SKM-1 treated with dmso at 0.1 percent for 144 hours (cell line): ENCODE measurements at regions not wholly inside any gene's neighbourhood (a gene's known extent, or its start where the extent isn't known, plus 50 kb on each side); places are given as distances from the start of the nearest gene placed in this dataset.
A peak's percentile ranks its signal among the peaks of the same experiment; 100 is the strongest.
"Not testable (repeated sequence)": the region's sequence is repeated elsewhere in the genome, so short reads cannot be mapped to it uniquely, and the experiment has no call there.

ENCODE experiments used
- DNase-seq: peaks from one replicate; lab custom pipeline; 2025; ENCODE audit not compliant: unreplicated experiment; lab: John Stamatoyannopoulos, UW

GRCh38 chr10:20512631-20513030, 384.5 kb downstream of the NEBL start:
- DNase-seq: no peak

- no peak for DNase-seq
Measured at GRCh38 chr10:20508921-20509320, 388.2 kb downstream of the NEBL start.

GRCh38 chr10:20502903-20503585, 394.1 kb downstream of the NEBL start:
- DNase-seq: no peak

GRCh38 chr10:20494474-20494873, 402.6 kb downstream of the NEBL start:
- no peak for DNase-seq

GRCh38 chr10:20492447-20492846, 404.7 kb downstream of the NEBL start:
- peak; percentile 3 for DNase-seq

- no peak for DNase-seq
Measured at GRCh38 chr10:20489961-20490360, 407.1 kb downstream of the NEBL start.

DNA sequence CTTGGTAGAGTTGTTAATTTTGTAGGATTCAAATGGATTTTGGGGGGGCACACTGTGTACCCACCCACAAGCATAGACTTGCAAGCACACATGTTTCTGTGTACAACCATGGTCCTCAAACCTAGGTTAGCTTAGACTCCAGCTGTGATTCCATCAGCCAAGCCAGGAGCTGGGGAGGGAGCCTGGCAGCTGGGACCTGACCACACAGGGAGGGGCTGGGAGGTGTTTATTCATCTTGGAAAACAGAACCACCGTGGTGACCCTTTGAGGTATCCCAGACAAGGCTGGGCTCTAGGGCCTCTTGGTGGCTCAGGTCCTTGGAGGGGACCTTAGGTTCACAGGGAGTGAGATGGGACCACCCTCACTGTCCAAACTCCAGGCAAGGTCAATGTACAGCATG, 410.3 kb downstream of the NEBL start:
- DNase-seq: no peak

- no peak for DNase-seq
Measured at GRCh38 chr10:20485554-20485953, 411.6 kb downstream of the NEBL start.

DNA sequence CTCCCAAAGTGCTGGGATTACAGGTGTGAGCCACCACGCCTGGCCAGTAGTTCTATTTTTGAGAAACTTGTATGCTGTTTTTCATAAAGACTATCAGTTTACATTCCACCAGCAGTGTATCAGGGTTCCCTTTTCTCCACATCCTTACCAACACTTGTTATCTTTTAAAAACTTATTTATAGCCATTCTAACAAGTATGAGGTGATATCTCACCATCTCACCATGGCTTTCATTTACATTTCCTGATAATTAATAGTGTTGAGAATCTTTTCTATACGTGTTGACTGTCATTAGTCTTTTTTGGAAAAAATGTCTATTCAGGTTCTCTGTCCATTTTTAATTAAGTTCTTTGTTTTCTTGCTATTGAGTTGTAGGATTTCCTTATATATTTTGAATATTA, 416.1 kb downstream of the NEBL start:
- no peak for DNase-seq

- not testable (repeated sequence) for DNase-seq
Measured at GRCh38 chr10:20480575-20480974, 416.5 kb downstream of the NEBL start.

DNA sequence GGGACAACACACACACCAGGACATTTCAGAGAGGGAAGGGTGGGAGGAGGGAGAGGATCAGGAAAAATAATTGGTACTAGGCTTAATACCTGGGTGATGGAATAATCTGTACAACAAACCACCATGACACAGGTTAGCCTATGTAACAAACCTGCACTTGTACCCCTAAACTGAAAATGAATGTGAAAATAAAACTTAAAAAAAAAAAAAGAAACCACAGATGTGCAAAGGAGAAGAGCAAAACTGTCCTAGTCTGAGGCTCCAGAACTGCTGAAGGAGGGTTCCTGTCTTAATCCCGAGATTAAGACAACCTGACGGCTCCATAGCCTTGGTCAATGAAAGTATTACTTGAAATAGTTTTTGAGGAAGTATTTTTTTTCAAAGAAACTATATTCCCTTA, 423.0 kb downstream of the NEBL start:
- no peak for DNase-seq

- no peak for DNase-seq
Measured at GRCh38 chr10:20473023-20473760, 423.9 kb downstream of the NEBL start.

GRCh38 chr10:20466731-20467130, 430.4 kb downstream of the NEBL start:
- no peak for DNase-seq

DNA sequence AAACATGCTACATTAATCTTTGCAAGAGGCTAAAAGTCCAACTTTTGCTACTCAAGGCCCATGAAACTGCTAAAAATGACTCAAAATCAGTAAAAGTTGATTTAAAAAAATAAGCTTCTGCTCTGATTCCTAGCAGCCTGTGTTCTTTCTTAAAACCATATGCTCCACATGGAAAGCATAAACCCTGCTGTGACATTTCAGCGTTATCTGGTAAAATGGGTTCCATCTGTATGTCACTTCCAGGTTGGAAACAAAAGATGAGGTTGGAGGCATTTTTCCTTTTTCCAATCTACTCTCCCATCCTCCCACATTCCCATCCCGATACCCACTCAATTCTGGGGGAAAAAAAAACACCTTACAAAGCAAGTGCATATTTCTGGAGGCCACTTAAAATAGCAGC, 439.5 kb downstream of the NEBL start:
- no peak for DNase-seq

DNA sequence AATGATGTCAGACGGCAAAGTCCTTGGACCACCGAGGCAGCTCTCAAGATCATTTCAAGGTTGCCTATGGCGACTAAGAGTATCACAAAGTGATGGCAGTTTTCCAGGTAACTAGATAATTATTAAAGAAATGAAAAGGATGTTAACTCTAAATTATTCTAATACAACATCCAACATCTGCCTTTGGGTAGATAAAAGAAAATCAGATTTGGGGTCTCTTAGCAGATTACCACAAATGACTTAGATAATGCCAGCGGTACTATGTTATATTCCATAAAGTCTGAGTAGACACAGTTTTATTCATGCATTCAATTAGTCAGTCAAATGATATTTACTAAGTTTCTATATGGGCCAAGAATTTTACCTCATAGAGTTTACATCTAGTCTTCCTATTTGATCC, 441.3 kb downstream of the NEBL start:
- DNase-seq: no peak

- no peak for DNase-seq
Measured at GRCh38 chr10:20454331-20454730, 442.8 kb downstream of the NEBL start.

- DNase-seq: no peak
Measured at GRCh38 chr10:20446561-20447193, 450.4 kb downstream of the NEBL start.

DNA sequence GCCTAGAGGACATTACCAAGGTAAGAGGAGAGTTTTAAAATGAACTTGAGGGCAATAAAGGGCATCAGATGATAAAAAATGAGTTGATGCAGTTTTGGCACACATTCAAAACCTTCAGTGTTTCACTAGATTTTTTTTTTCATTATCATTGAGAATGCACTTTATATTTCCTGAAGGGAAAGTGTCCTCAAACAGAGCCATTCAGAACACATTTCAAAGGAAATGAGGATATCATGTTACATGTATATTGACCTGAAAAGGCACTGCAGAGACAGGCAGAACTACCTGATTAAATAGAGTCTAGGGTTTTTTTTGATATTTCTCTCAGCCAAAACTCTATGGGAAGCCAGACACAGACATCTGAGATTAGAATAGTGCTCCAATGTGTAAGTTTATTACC, 454.0 kb downstream of the NEBL start:
- no peak for DNase-seq

- DNase-seq: no peak
Measured at GRCh38 chr10:20429742-20430141, 467.4 kb downstream of the NEBL start.

DNA sequence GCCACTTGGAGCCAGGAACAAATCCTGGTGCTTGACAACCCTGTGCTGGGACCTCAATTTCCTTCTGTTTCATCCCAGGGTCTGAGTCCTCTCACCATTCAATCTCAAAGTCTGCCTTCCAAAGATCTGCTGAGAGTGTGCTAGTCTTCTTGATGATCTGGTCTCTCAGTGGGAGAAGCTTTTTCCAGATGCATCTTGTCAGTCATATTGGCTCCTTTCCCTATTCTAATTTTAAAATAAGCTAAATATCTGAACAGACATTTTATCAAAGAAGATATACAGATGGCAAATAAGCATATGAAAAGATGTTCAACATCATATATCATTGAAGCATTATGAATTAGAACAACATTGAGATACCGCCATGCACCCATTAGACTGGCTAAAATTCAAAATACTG, 469.3 kb downstream of the NEBL start:
- DNase-seq: no peak

GRCh38 chr10:20418286-20418685, 478.8 kb downstream of the NEBL start:
- DNase-seq: no peak

DNA sequence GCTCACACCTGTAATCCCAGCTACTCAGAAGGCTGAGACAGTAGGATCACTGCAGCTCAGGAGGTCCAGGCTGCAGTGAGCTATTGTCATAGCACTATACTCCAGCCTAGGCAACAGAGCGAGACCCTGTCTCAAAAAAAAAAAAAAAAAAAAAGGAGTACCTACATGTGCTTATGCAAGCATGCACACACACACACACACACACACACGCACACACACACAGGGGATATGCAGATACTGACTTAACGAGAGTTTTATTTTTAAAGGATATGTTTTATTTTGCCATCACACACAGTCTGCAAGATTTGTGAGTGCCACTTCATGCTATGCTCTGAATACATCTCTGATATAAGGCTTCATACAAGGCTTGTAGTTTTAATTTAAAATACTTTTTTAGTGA, 479.3 kb downstream of the NEBL start:
- DNase-seq: no peak
